SU-DHL-6 (cell line): ENCODE measurements at regions not wholly inside any gene's neighbourhood (a gene's known extent, or its start where the extent isn't known, plus 50 kb on each side); places are given as distances from the start of the nearest gene placed in this dataset.

ENCODE experiments used
- CTCF ChIP-seq: fragments of 200-600 bp; sonication (generic); IDR thresholded peaks from one replicate; pipeline ENCODE4 v1.5.1; 2017; ENCODE audit warnings: antibody characterized with exemption, mild to moderate bottlenecking, low read length, moderate library complexity; ENCODE audit not compliant: insufficient read depth, poor library complexity, severe bottlenecking
- EZH2phosphoT487 ChIP-seq: fragments of 200-600 bp; sonication (generic), shearing (Covaris generic); conservative IDR thresholded peaks from 2 replicates; pipeline ENCODE4 v1.6.1; 2018; ENCODE audit warnings: mild to moderate bottlenecking, antibody characterized with exemption, low read length, moderate library complexity, mixed read lengths

GRCh38 chr5:107223066-107223465 lies 447.7 kb downstream of the EFNA5 start:
- TF ChIP-seq CTCF: no peak
- TF ChIP-seq EZH2phosphoT487: no peak
